ENCODE measurements at regions not wholly inside any gene's neighbourhood (a gene's known extent, or its start where the extent isn't known, plus 50 kb on each side); places are given as distances from the start of the nearest gene placed in this dataset.

DNA sequence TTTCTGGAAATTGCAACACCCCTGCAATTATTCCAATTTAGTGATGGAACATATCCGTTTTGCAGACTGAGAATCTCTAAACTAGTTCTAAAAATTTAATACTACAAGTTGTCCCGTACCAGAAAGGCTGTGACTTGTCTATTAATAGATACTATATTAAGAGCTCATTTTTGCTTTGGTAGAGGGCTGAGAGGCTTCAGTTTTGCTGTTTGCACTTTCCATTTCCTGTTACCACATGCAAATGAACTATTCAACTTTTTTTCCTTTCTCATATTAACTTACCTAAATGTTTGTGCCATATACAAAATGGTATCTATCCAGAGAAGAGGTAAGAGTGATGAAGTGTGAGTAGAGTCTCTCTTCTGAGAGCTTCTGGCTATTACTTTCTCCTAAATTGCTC, 101.5 kb upstream of the CRBN start:
- TF ChIP-seq, protein P1, sequence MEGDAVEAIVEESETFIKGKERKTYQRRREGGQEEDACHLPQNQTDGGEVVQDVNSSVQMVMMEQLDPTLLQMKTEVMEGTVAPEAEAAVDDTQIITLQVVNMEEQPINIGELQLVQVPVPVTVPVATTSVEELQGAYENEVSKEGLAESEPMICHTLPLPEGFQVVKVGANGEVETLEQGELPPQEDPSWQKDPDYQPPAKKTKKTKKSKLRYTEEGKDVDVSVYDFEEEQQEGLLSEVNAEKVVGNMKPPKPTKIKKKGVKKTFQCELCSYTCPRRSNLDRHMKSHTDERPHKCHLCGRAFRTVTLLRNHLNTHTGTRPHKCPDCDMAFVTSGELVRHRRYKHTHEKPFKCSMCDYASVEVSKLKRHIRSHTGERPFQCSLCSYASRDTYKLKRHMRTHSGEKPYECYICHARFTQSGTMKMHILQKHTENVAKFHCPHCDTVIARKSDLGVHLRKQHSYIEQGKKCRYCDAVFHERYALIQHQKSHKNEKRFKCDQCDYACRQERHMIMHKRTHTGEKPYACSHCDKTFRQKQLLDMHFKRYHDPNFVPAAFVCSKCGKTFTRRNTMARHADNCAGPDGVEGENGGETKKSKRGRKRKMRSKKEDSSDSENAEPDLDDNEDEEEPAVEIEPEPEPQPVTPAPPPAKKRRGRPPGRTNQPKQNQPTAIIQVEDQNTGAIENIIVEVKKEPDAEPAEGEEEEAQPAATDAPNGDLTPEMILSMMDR (IDR thresholded peaks at IDR 0.05) = no peak
- TF ChIP-seq POLR2A (IDR thresholded peaks at IDR 0.05) (no peak), POLR2AphosphoS5 (IDR thresholded peaks at IDR 0.05) (no peak)
